ENCODE measurements at regions not wholly inside any gene's neighbourhood (a gene's known extent, or its start where the extent isn't known, plus 50 kb on each side); places are given as distances from the start of the nearest gene placed in this dataset.

- TF ChIP-seq POLR2AphosphoS5 (IDR thresholded peaks at IDR 0.05; ENCODE audit: low read depth, low read length) (no peak), POLR2A (IDR thresholded peaks at IDR 0.05; ENCODE audit: low read depth, low read length) (no peak), TAF1 (IDR thresholded peaks at IDR 0.05; ENCODE audit: low read depth, low read length) (no peak), PAX5 (IDR thresholded peaks at IDR 0.05; ENCODE audit: insufficient read depth, low read length, severe bottlenecking) (no peak), SPI1 (IDR thresholded peaks at IDR 0.05; ENCODE audit: low read depth, low read length) (no peak), POU2F2 (IDR thresholded peaks at IDR 0.05; ENCODE audit: low read depth, low read length) (no peak)
Measured at GRCh38 chr13:84086847-84087162, 204.5 kb upstream of the SLITRK1 start.

Measured in GM12891 (cell line).